K562 (cell line): ENCODE measurements at regions not wholly inside any gene's neighbourhood (a gene's known extent, or its start where the extent isn't known, plus 50 kb on each side); places are given as distances from the start of the nearest gene placed in this dataset.

Source experiments
- ATAC-seq: fragments of 200-7000 bp; cut with Tn5 transposase; 3 replicates; pipeline ENCODE4 v1.9.1; 2020; ENCODE audit warnings: moderate library complexity
- BruUV-seq: library from RNA; stranded (reverse); fragments of 400-500 nt; replicated peaks from 2 replicates; lab custom pipeline; 2021; lab: Mats Ljungman, UMichigan
- CTCF ChIA-PET: fragments of 300-600 bp; formaldehyde crosslinking; extraction: SDS; loops from one replicate; lab custom pipeline; 2021; ENCODE audit warnings: low intra/inter-chr PET ratio; lab: Yijun Ruan, JAX
- POLR2A ChIA-PET: fragments of 300-600, 350-650 bp; sonication (Branson Sonifier 250); formaldehyde crosslinking; extraction: SDS; loops from one replicate; lab custom pipeline; 2021; ENCODE audit warnings: antibody characterized with exemption, inconsistent platforms; lab: Yijun Ruan, JAX
- DNase-seq, 4 experiments: peaks; one replicate each; pipeline versions ENCODE4 v3.0.0 to v3.0.0-alpha.2; 2011 to 2018; ENCODE audit warnings: low spot score in 3 of 4, mixed read lengths in 3 of 4; ENCODE audit errors: extremely low read depth in 1 of 4
- FAIRE-seq: peaks from 2 replicates; lab custom pipeline; 2011; peaks lifted over from hg19 to GRCh38; lab: Jason Lieb, UNC
- H2AFZ ChIP-seq: 2 replicates; pipeline ENCODE4 v1.6.0; 2011; ENCODE audit warnings: low read depth, low read length, control low read depth, inconsistent platforms
- H3K27ac ChIP-seq: fragments of 200-600 bp; 3 replicates; pipeline ENCODE4 v1.8.0; 2011; ENCODE audit warnings: low read depth, mild to moderate bottlenecking, control low read depth, inconsistent platforms, low read length, moderate library complexity, mixed read lengths; ENCODE audit errors: extremely low read depth
- H3K27me3 ChIP-seq, 2 experiments: fragments of 300-600 bp in 1 of 2; 2 replicates in 1 of 2; 3 replicates in 1 of 2; pipeline versions ENCODE4 v1.6.0 to v1.8.0; 2011; ENCODE audit warnings: inconsistent platforms in 2 of 2, low read length in 2 of 2, mild to moderate bottlenecking in 1 of 2, mixed read lengths in 1 of 2, moderate library complexity in 1 of 2; ENCODE audit not compliant: control insufficient read depth in 2 of 2, insufficient read depth in 2 of 2
- H3K36me3 ChIP-seq: fragments of 300-600 bp; 3 replicates; pipeline ENCODE4 v1.8.0; 2011; ENCODE audit warnings: mild to moderate bottlenecking, low read length, inconsistent platforms; ENCODE audit not compliant: control insufficient read depth, insufficient read depth
- H3K4me1 ChIP-seq, 2 experiments: fragments of 200-600 bp in 1 of 2; replicated peaks in 1 of 2; 2 replicates in 1 of 2; 3 replicates in 1 of 2; pipeline versions ENCODE4 v1.5.1 to v1.8.0; 2011; ENCODE audit warnings: inconsistent platforms in 2 of 2, low read length in 2 of 2, mild to moderate bottlenecking in 1 of 2, mixed read lengths in 1 of 2, moderate library complexity in 1 of 2; ENCODE audit not compliant: control insufficient read depth in 2 of 2, insufficient read depth in 2 of 2
- H3K4me2 ChIP-seq: 2 replicates; pipeline ENCODE4 v1.6.1; 2011; ENCODE audit warnings: low read length, control low read depth, inconsistent platforms, mixed read lengths; ENCODE audit not compliant: insufficient read depth
- H3K4me3 ChIP-seq: fragments of 200-600 bp; sonication (generic), shearing (Covaris generic); 2 replicates; pipeline ENCODE4 v1.5.1; 2016; ENCODE audit warnings: control low read depth, inconsistent platforms
- H3K79me2 ChIP-seq: fragments of 200-600 bp; 3 replicates; pipeline ENCODE4 v1.8.0; 2011; ENCODE audit warnings: low read length, inconsistent platforms; ENCODE audit not compliant: control insufficient read depth, insufficient read depth
- H3K9ac ChIP-seq, 2 experiments: 2 replicates each; pipeline versions ENCODE4 v1.6.0 to v1.6.1; 2011; ENCODE audit warnings: low read depth in 2 of 2, low read length in 2 of 2, control low read depth in 1 of 2, inconsistent platforms in 1 of 2, mild to moderate bottlenecking in 1 of 2, mixed read lengths in 1 of 2; ENCODE audit not compliant: insufficient read depth in 1 of 2
- H3K9me1 ChIP-seq: one replicate; pipeline ENCODE4 v1.6.0; 2011; ENCODE audit warnings: inconsistent platforms, mild to moderate bottlenecking, low read length, moderate library complexity; ENCODE audit not compliant: control insufficient read depth, insufficient read depth
- H3K9me3 ChIP-seq: replicated peaks from 2 replicates; pipeline ENCODE4 v1.5.1; 2011; ENCODE audit warnings: low read depth, low read length, inconsistent platforms; ENCODE audit not compliant: control insufficient read depth, insufficient read depth
- H4K20me1 ChIP-seq: replicated peaks from 2 replicates; pipeline ENCODE4 v1.6.1; 2011; ENCODE audit warnings: low read length, inconsistent platforms, mixed read lengths; ENCODE audit not compliant: control insufficient read depth, insufficient read depth
- DIDO1 ChIP-seq: fragments of 450-650 bp; IDR thresholded peaks from 2 replicates; pipeline ENCODE4 v1.6.1; 2016; ENCODE audit warnings: low read depth, missing biosample characterization, missing genetic modification characterization
- WGBS: fragments of 100-300 bp; shearing (Covaris generic); methylation state at CpG from one replicate; pipeline ENCODE4 v1.1.6; 2016; ENCODE audit warnings: low coverage, mixed read lengths; ENCODE audit not compliant: insufficient coverage; ENCODE audit errors: missing lambda C conversion rate; 5-methylcytosine and 5-hydroxymethylcytosine counted together
- in situ Hi-C: fragments of 300-500 bp; cut with MboI; formaldehyde crosslinking; loops from 4 replicates; pipeline ENCODE4 v1.15.0; 2018; ENCODE audit warnings: inconsistent platforms, mixed read lengths
- intact Hi-C: fragments of 100-400 bp; cut with micrococcal nuclease; formaldehyde crosslinking; loops from 2 replicates; pipeline ENCODE4 v1.14.2; 2022
- TF ChIP-seq, protein P1 (sequence below): fragments of 450-650 bp; IDR thresholded peaks from 2 replicates; pipeline ENCODE4 v1.6.1; 2018; ENCODE audit not compliant: partially characterized antibody
- TF ChIP-seq, protein P2 (sequence below): fragments of 450-650 bp; IDR thresholded peaks from one replicate; pipeline ENCODE4 v1.6.1; 2018; ENCODE audit warnings: mild to moderate bottlenecking, moderate library complexity; ENCODE audit not compliant: partially characterized antibody
- TF ChIP-seq, protein P3 (sequence below): IDR thresholded peaks from 2 replicates; pipeline ENCODE4 v1.6.1; 2012; ENCODE audit warnings: low read depth, low read length, improper control_type of control experiment, borderline replicate concordance

DNA sequence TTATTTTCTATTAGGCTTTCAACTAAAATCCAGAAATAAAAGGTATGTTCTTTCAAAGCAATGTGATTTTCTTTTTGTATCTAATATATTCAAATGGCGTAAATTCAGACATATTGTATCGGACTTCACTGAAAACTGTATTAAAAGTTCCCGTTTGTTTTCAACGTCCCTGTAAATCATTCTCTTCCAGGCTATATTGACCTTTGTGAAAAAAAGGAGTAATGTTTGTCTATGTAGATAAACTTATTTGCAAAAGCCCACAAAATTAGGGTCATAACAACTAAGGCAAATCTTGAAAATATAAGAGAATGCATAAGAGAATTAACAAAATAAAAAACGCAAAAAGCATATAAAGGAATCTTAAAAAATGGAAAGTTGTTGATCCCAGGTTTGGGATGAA lies 1492.4 kb downstream of the AACS start (continued):
- TF ChIP-seq, protein P1, sequence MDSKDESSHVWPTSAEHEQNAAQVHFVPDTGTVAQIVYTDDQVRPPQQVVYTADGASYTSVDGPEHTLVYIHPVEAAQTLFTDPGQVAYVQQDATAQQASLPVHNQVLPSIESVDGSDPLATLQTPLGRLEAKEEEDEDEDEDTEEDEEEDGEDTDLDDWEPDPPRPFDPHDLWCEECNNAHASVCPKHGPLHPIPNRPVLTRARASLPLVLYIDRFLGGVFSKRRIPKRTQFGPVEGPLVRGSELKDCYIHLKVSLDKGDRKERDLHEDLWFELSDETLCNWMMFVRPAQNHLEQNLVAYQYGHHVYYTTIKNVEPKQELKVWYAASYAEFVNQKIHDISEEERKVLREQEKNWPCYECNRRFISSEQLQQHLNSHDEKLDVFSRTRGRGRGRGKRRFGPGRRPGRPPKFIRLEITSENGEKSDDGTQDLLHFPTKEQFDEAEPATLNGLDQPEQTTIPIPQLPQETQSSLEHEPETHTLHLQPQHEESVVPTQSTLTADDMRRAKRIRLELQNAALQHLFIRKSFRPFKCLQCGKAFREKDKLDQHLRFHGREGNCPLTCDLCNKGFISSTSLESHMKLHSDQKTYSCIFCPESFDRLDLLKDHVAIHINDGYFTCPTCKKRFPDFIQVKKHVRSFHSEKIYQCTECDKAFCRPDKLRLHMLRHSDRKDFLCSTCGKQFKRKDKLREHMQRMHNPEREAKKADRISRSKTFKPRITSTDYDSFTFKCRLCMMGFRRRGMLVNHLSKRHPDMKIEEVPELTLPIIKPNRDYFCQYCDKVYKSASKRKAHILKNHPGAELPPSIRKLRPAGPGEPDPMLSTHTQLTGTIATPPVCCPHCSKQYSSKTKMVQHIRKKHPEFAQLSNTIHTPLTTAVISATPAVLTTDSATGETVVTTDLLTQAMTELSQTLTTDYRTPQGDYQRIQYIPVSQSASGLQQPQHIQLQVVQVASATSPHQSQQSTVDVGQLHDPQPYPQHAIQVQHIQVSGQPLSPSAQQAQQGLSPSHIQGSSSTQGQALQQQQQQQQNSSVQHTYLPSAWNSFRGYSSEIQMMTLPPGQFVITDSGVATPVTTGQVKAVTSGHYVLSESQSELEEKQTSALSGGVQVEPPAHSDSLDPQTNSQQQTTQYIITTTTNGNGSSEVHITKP: no peak
- TF ChIP-seq, protein P2, sequence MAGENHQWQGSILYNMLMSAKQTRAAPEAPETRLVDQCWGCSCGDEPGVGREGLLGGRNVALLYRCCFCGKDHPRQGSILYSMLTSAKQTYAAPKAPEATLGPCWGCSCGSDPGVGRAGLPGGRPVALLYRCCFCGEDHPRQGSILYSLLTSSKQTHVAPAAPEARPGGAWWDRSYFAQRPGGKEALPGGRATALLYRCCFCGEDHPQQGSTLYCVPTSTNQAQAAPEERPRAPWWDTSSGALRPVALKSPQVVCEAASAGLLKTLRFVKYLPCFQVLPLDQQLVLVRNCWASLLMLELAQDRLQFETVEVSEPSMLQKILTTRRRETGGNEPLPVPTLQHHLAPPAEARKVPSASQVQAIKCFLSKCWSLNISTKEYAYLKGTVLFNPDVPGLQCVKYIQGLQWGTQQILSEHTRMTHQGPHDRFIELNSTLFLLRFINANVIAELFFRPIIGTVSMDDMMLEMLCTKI: no peak
- TF ChIP-seq, protein P3, sequence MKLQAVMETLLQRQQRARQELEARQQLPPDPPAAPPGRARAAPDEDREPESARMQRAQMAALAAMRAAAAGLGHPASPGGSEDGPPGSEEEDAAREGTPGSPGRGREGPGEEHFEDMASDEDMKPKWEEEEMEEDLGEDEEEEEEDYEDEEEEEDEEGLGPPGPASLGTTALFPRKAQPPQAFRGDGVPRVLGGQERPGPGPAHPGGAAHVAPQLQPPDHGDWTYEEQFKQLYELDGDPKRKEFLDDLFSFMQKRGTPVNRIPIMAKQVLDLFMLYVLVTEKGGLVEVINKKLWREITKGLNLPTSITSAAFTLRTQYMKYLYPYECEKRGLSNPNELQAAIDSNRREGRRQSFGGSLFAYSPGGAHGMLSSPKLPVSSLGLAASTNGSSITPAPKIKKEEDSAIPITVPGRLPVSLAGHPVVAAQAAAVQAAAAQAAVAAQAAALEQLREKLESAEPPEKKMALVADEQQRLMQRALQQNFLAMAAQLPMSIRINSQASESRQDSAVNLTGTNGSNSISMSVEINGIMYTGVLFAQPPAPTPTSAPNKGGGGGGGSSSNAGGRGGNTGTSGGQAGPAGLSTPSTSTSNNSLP: no peak

DNA sequence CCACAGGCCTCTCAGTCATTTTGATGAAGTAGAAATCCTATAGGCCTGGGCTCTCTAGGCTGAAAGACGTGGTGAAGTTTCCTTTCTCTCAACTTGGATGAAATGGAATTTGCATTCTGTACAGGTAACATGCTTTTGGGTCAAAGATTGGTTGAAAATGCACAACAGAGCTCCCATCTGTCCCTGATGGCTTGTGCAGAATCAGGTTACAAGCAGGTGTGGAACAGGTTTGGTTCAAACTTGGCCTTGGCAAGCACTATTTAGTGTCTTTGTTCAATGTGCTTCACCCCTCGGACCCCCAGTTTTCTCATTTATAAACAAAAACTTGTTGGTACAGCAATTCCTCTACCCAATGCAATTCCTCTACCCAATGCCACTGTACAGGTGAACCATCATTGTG lies 1493.0 kb downstream of the AACS start:
- FAIRE-seq: no peak
- H3K79me2 ChIP-seq: no peaks in the 10 kb centered on the region
- no TSS peak for BruUV-seq
- no peak overlapping the region for H3K4me2 ChIP-seq
- 0% methylated on average over 2 of the region's 2 CpGs for WGBS
- DNase-seq: no peak
- CTCF ChIA-PET: no interaction called here
- no peaks in the 10 kb centered on the region for H3K9me3 ChIP-seq
- H3K4me1 ChIP-seq: no peaks in the 10 kb centered on the region
- intact Hi-C loops: no loop called here
- H3K36me3 ChIP-seq: no peaks in the 10 kb centered on the region
- no peak overlapping the region for H2AFZ ChIP-seq
- ATAC-seq: no peak
- no peaks in the 10 kb centered on the region for H3K9me1 ChIP-seq
- in situ Hi-C loops: no loop called here
- POLR2A ChIA-PET: no interaction called here
- no peak overlapping the region for H3K27ac ChIP-seq
- H4K20me1 ChIP-seq: no peaks in the 10 kb centered on the region
- no peak overlapping the region for H3K9ac ChIP-seq
- H3K27me3 ChIP-seq: no peaks in the 10 kb centered on the region
- H3K4me3 ChIP-seq: no peak overlapping the region
- TF ChIP-seq DIDO1 (tag): no peak
